OCI-LY3 (cell line): ENCODE measurements at regions not wholly inside any gene's neighbourhood (a gene's known extent, or its start where the extent isn't known, plus 50 kb on each side); places are given as distances from the start of the nearest gene placed in this dataset.

Source experiments
- EZH2phosphoT487 ChIP-seq: fragments of 200-600 bp; shearing (Covaris generic); IDR thresholded peaks from 2 replicates; pipeline ENCODE4 v1.6.1; 2018; ENCODE audit warnings: antibody characterized with exemption, mixed run types, low read depth
- TF ChIP-seq, protein P1 (sequence below): fragments of 200-600, 300-600 bp; sonication (generic); IDR thresholded peaks from 2 replicates; pipeline ENCODE4 v1.5.1; 2014; ENCODE audit warnings: antibody characterized with exemption, low read length, low read depth

DNA sequence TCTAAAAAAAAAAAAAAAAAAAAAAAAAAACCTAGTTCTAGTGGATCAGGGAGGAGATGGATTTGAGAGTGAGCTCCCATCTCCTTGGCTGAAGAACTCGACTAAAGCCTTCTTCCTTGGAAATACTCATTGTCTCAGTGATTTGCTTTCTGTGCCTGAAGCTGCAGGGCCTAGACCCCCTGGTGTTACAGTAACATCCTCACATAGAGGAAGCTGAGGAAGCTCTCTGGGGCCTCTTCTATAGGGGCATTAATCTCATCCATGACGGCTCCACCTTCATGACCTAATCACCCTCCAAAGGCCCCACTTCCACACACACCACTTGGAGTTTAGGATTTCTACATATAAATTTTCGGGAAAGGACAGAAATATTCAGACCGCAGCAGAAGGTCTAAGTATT lies 95.9 kb upstream of the ETS2 start:
- TF ChIP-seq, protein P1, sequence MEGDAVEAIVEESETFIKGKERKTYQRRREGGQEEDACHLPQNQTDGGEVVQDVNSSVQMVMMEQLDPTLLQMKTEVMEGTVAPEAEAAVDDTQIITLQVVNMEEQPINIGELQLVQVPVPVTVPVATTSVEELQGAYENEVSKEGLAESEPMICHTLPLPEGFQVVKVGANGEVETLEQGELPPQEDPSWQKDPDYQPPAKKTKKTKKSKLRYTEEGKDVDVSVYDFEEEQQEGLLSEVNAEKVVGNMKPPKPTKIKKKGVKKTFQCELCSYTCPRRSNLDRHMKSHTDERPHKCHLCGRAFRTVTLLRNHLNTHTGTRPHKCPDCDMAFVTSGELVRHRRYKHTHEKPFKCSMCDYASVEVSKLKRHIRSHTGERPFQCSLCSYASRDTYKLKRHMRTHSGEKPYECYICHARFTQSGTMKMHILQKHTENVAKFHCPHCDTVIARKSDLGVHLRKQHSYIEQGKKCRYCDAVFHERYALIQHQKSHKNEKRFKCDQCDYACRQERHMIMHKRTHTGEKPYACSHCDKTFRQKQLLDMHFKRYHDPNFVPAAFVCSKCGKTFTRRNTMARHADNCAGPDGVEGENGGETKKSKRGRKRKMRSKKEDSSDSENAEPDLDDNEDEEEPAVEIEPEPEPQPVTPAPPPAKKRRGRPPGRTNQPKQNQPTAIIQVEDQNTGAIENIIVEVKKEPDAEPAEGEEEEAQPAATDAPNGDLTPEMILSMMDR: no peak
- TF ChIP-seq EZH2phosphoT487: no peak
